ENCODE measurements at regions not wholly inside any gene's neighbourhood (a gene's known extent, or its start where the extent isn't known, plus 50 kb on each side); places are given as distances from the start of the nearest gene placed in this dataset.

DNA sequence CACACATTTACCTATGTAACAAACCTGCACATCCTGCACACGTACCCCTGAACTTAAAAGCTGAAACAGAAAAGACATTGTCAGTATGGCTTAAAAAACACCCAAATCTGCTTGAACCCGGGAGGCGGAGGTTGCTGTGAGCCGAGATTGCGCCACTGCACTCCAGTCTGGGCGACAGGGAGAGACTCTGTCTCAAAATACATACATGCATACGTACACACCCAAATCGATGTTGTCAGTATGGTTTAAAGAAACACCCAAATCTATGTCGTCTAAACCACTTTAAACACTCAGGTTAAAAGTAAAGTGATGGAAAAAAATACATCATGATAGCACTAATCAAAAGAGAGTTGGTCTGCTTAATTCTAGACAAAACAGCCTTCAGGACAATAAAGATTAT, 257.5 kb downstream of the RPRM start:
- Histone ChIP-seq H3K36me3 (ENCODE audit: low read length) (no peaks in the 10 kb centered on the region), H3K4me2 (ENCODE audit: low read depth, low read length, poor library complexity, severe bottlenecking) (no peak overlapping the region), H4K20me1 (ENCODE audit: low read depth, low read length) (no peaks in the 10 kb centered on the region), H3K4me3 (ENCODE audit: insufficient read depth, low read length, poor library complexity, severe bottlenecking) (no peak overlapping the region), H3K9me3 (ENCODE audit: insufficient read depth, low read length) (no peaks in the 10 kb centered on the region), H3K9ac (ENCODE audit: low read length) (no peak overlapping the region), H3K79me2 (ENCODE audit: insufficient read depth, low read length) (no peaks in the 10 kb centered on the region), H3K9me2 (replicated peaks; ENCODE audit: insufficient read depth, low read length) (no peaks in the 10 kb centered on the region; the same call in 1 of the 2 replicates), H3F3A (ENCODE audit: insufficient read depth) (no peaks in the 10 kb centered on the region), H3K27ac (ENCODE audit: low read depth, low read length) (no peak overlapping the region), H2AFZ (ENCODE audit: low read depth, low read length, severe bottlenecking) (no peak overlapping the region), H3K27me3 (ENCODE audit: low read length) (no peaks in the 10 kb centered on the region)
- no peak for TF ChIP-seq EZH2phosphoT487 (conservative IDR thresholded peaks at IDR 0.05; ENCODE audit: low read length)
- no peak for TF ChIP-seq CTCF (IDR thresholded peaks at IDR 0.05; ENCODE audit: insufficient read depth, low read length, poor library complexity, severe bottlenecking)

- H3K36me3 ChIP-seq (ENCODE audit: low read length) = no peaks in the 10 kb centered on the region
- H4K20me1 ChIP-seq (ENCODE audit: low read depth, low read length) = no peaks in the 10 kb centered on the region
- H3K9ac ChIP-seq (ENCODE audit: low read length) = no peak overlapping the region
- no peaks in the 10 kb centered on the region for H3K9me3 ChIP-seq (ENCODE audit: insufficient read depth, low read length)
- no peaks in the 10 kb centered on the region for H3F3A ChIP-seq (ENCODE audit: insufficient read depth)
- H3K27me3 ChIP-seq (ENCODE audit: low read length) = no peaks in the 10 kb centered on the region
- H3K4me3 ChIP-seq (ENCODE audit: insufficient read depth, low read length, poor library complexity, severe bottlenecking) = no peak overlapping the region
- H3K9me2 ChIP-seq (replicated peaks; ENCODE audit: insufficient read depth, low read length) = no peaks in the 10 kb centered on the region; the same call in 1 of the 2 replicates
- H3K79me2 ChIP-seq (ENCODE audit: insufficient read depth, low read length) = no peaks in the 10 kb centered on the region
- H3K27ac ChIP-seq (ENCODE audit: low read depth, low read length) = no peak overlapping the region
- no peak overlapping the region for H2AFZ ChIP-seq (ENCODE audit: low read depth, low read length, severe bottlenecking)
- no peak for TF ChIP-seq CTCF (IDR thresholded peaks at IDR 0.05; ENCODE audit: insufficient read depth, low read length, poor library complexity, severe bottlenecking)
- TF ChIP-seq EZH2phosphoT487 (conservative IDR thresholded peaks at IDR 0.05; ENCODE audit: low read length) = no peak
- H3K4me2 ChIP-seq (ENCODE audit: low read depth, low read length, poor library complexity, severe bottlenecking) = no peak overlapping the region
Observed at GRCh38 chr2:153218851-153219250, 259.7 kb downstream of the RPRM start.

GRCh38 chr2:153214337-153214736, 264.2 kb downstream of the RPRM start:
- Histone ChIP-seq H3K27me3 (ENCODE audit: low read length) (no peaks in the 10 kb centered on the region), H3K4me3 (ENCODE audit: insufficient read depth, low read length, poor library complexity, severe bottlenecking) (no peak overlapping the region), H3K79me2 (ENCODE audit: insufficient read depth, low read length) (no peaks in the 10 kb centered on the region), H3K27ac (ENCODE audit: low read depth, low read length) (no peak overlapping the region), H3F3A (ENCODE audit: insufficient read depth) (no peaks in the 10 kb centered on the region), H2AFZ (ENCODE audit: low read depth, low read length, severe bottlenecking) (no peak overlapping the region), H3K36me3 (ENCODE audit: low read length) (no peaks in the 10 kb centered on the region), H3K9me3 (ENCODE audit: insufficient read depth, low read length) (no peaks in the 10 kb centered on the region), H3K9ac (ENCODE audit: low read length) (no peak overlapping the region), H4K20me1 (ENCODE audit: low read depth, low read length) (no peaks in the 10 kb centered on the region), H3K4me2 (ENCODE audit: low read depth, low read length, poor library complexity, severe bottlenecking) (no peak overlapping the region), H3K9me2 (replicated peaks; ENCODE audit: insufficient read depth, low read length) (no peaks in the 10 kb centered on the region; the same call in 1 of the 2 replicates)
- no peak for TF ChIP-seq EZH2phosphoT487 (conservative IDR thresholded peaks at IDR 0.05; ENCODE audit: low read length)
- TF ChIP-seq CTCF (IDR thresholded peaks at IDR 0.05; ENCODE audit: insufficient read depth, low read length, poor library complexity, severe bottlenecking) = no peak

Measured in SU-DHL-6 (cell line).